ENCODE measurements at regions not wholly inside any gene's neighbourhood (a gene's known extent, or its start where the extent isn't known, plus 50 kb on each side); places are given as distances from the start of the nearest gene placed in this dataset.

DNA sequence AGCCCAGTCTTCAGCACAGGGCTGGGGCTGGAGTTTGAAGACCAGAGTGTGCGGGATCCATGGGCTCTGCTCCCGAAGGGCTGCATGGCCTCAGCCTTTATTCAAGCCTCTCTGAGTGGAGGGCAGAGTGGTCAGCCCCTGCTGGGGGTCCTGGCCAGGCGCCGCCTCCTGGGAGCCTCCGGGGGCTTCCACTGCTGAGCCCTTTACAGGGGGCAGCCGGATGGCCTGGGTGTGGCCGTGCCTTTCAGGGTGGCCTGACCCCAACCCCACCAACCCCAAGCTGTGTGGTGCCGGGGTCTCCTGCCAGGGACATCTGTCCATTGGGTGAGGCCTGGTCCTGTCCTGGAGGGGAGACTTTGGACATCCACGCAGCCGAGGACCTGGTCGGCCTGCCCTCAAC lies 76.0 kb upstream of the SLCO4A1 start:
- DNase-seq (ENCODE audit: low read depth): no peak
- TF ChIP-seq, protein P1, sequence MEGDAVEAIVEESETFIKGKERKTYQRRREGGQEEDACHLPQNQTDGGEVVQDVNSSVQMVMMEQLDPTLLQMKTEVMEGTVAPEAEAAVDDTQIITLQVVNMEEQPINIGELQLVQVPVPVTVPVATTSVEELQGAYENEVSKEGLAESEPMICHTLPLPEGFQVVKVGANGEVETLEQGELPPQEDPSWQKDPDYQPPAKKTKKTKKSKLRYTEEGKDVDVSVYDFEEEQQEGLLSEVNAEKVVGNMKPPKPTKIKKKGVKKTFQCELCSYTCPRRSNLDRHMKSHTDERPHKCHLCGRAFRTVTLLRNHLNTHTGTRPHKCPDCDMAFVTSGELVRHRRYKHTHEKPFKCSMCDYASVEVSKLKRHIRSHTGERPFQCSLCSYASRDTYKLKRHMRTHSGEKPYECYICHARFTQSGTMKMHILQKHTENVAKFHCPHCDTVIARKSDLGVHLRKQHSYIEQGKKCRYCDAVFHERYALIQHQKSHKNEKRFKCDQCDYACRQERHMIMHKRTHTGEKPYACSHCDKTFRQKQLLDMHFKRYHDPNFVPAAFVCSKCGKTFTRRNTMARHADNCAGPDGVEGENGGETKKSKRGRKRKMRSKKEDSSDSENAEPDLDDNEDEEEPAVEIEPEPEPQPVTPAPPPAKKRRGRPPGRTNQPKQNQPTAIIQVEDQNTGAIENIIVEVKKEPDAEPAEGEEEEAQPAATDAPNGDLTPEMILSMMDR (IDR thresholded peaks at IDR 0.05; ENCODE audit: insufficient read depth, low read length, poor library complexity, severe bottlenecking): no peak
- Histone ChIP-seq H3K4me3 (ENCODE audit: low read depth, low read length) (no peak overlapping the region), H3K36me3 (ENCODE audit: control insufficient read depth, insufficient read depth, low read length) (no peaks in the 10 kb centered on the region), H3K27me3 (ENCODE audit: control insufficient read depth, insufficient read depth, low read length) (peaks cover 59% of the 10 kb centered on the region)

DNA sequence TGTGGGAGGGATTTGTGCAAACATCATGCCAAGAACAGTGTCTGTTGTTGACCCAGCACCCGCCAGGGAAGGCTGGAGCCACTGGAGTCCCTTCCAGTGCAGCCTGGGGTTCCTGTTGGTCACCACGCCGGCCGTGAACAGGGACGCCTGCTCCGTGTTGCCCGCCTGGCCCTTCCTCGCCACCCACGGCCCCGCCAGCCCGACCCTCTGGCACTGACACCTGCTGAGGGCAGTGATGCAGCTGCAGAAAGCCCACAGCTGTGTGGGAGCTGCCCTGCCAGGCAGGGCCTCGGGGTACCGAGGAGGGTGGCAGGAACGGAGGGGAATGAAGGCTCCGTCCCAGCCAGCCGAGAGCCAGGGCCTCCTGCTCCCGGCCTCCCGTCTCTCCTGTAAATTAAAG lies 75.5 kb upstream of the SLCO4A1 start:
- Histone ChIP-seq H3K27me3 (ENCODE audit: control insufficient read depth, insufficient read depth, low read length) (peaks cover 58% of the 10 kb centered on the region), H3K4me3 (ENCODE audit: low read depth, low read length) (no peak overlapping the region), H3K36me3 (ENCODE audit: control insufficient read depth, insufficient read depth, low read length) (no peaks in the 10 kb centered on the region)
- no peak for DNase-seq (ENCODE audit: low read depth)
- TF ChIP-seq, protein P1 (IDR thresholded peaks at IDR 0.05; ENCODE audit: insufficient read depth, low read length, poor library complexity, severe bottlenecking): no peak

DNA sequence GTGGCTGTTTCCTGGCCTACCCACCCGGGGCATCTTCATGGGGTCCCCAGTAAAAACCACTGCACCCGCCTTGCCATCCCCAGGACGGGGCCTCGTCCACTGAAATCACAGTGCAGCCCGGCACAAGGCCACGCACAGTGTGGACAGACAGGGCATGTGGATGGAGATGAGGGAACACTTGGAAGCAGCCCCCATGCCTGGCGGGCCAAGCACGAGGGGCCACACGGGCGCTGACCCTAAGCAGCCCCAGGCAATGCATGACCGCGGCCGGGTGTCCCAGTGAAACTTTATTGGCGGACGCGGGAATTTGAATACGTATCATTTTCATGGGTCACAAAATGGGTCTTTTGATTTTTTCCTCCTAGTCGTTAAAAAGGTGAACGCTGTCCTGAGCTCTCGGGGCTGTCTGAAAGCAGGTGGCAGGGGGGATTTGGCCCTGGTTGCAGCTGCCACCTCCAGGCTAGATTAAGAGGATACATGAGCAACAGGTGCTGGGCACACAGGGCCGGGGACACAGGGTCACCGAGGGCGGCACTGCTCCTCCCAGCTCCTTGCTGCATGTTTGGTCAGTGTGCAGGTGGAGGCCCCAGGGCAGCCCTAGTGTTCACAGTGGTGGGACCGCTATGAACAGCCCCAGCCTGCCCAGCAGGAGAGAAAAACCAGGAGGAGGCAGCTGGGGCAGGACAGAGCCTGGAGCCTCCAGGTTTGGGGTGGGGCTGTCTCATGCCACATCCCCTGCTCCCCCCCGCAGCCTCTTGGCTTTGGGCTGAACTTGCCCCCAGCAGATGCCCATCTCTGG lies 74.9 kb upstream of the SLCO4A1 start:
- TF ChIP-seq, protein P1 (IDR thresholded peaks at IDR 0.05; ENCODE audit: insufficient read depth, low read length, poor library complexity, severe bottlenecking): no peak
- no peak for DNase-seq (ENCODE audit: low read depth)
- Histone ChIP-seq H3K36me3 (ENCODE audit: control insufficient read depth, insufficient read depth, low read length) (no peaks in the 10 kb centered on the region), H3K4me3 (ENCODE audit: low read depth, low read length) (no peak overlapping the region), H3K27me3 (ENCODE audit: control insufficient read depth, insufficient read depth, low read length) (peaks cover 51% of the 10 kb centered on the region)

DNA sequence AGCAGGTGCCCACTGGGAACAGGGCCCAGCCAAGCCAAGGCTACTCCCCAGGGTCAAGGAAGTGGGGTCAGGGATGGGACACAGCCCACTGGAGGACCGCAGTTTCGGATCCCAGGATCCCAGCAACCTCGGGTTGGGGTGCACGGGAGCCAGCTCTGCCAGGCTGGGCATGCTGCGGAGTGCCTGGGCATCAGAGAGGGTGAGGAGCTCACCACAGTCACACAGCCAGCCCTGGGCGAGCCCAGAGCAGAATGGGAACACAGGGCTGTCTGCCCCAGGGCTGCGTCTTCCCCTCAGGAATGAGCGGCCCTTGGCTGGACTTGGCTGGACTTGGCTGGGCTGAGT lies 74.3 kb upstream of the SLCO4A1 start:
- H3K36me3 ChIP-seq (ENCODE audit: control insufficient read depth, insufficient read depth, low read length): no peaks in the 10 kb centered on the region
- H3K4me3 ChIP-seq (ENCODE audit: low read depth, low read length): no peak overlapping the region
- DNase-seq (ENCODE audit: low read depth): no peak
- H3K27me3 ChIP-seq (ENCODE audit: control insufficient read depth, insufficient read depth, low read length): peaks cover 50% of the 10 kb centered on the region
- TF ChIP-seq, protein P1 (IDR thresholded peaks at IDR 0.05; ENCODE audit: insufficient read depth, low read length, poor library complexity, severe bottlenecking): no peak

DNA sequence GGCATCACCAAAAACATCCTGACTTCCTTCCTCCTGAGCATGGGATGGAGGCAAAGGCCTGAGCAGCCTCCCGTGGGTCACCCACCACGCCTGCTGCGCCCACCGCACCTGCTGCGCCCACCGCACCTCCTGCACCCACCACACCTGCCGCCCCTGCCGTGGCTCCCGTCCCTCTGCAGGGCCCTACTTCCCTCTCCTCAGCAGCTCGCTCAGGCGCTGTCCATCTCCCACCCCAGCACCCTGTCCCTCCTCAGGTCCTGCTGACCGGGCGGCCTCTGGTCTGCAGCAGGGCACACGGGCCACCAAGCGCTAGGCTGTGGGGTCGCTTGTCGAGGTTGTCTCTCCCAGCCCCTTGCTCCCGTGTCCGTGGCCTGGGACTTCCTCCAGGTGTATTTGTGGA lies 72.7 kb upstream of the SLCO4A1 start:
- TF ChIP-seq, protein P1 (IDR thresholded peaks at IDR 0.05; ENCODE audit: insufficient read depth, low read length, poor library complexity, severe bottlenecking): no peak
- H3K4me3 ChIP-seq (ENCODE audit: low read depth, low read length): no peak overlapping the region
- no peak for DNase-seq (ENCODE audit: low read depth)
- no peaks in the 10 kb centered on the region for H3K36me3 ChIP-seq (ENCODE audit: control insufficient read depth, insufficient read depth, low read length)
- H3K27me3 ChIP-seq (ENCODE audit: control insufficient read depth, insufficient read depth, low read length): peaks cover 49% of the 10 kb centered on the region

DNA sequence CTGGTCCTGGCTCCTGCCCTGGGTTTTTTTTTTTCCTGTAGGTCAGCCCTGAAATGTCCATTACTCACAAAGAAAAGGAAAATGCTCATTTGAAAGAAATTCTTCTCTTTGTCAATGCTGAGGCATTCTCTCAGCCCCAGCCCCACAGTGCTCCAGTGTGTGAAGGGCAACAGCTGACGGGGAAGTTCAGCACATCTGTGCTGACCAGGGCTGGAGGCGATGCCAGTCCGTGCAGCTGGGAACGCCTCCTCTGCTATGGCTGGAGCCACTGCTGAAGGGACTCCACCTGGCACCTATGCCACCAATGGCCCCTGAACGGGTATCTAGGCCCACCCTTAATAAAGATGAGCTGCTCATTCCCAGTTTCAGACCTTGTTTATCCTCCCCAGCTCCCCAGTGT lies 71.9 kb upstream of the SLCO4A1 start:
- TF ChIP-seq, protein P1 (IDR thresholded peaks at IDR 0.05; ENCODE audit: insufficient read depth, low read length, poor library complexity, severe bottlenecking): no peak
- no peak for DNase-seq (ENCODE audit: low read depth)
- H3K4me3 ChIP-seq (ENCODE audit: low read depth, low read length): no peak overlapping the region
- peaks cover 48% of the 10 kb centered on the region for H3K27me3 ChIP-seq (ENCODE audit: control insufficient read depth, insufficient read depth, low read length)
- H3K36me3 ChIP-seq (ENCODE audit: control insufficient read depth, insufficient read depth, low read length): no peaks in the 10 kb centered on the region
